Thyroid gland (tissue), 4 donors: ENCODE measurements at regions not wholly inside any gene's neighbourhood (a gene's known extent, or its start where the extent isn't known, plus 50 kb on each side); places are given as distances from the start of the nearest gene placed in this dataset.

Source experiments
- DNase-seq, 2 donors: peaks; one replicate each; pipeline ENCODE4 v3.0.0-alpha.2; 2019
- H3K27ac ChIP-seq, 3 donors: fragments of 200-600 bp; sonication (generic); 1 replicate in 2 of 3; 2 replicates in 1 of 3; pipeline ENCODE4 v1.5.1; 2016 to 2019; ENCODE audit warnings: mild to moderate bottlenecking in 1 of 3, moderate library complexity in 1 of 3
- H3K27me3 ChIP-seq: fragments of 200-600 bp; sonication (generic); one replicate; pipeline ENCODE4 v1.5.1; 2019
- H3K36me3 ChIP-seq, 2 donors: fragments of 200-600 bp; sonication (generic); one replicate each; pipeline ENCODE4 v1.5.1; 2016 to 2019
- H3K4me1 ChIP-seq, 2 donors: fragments of 200-600 bp; sonication (generic); one replicate each; pipeline ENCODE4 v1.5.1; 2017 to 2019
- H3K4me3 ChIP-seq, 3 donors: fragments of 200-600 bp; sonication (generic); replicated peaks in 1 of 3; 1 replicate in 2 of 3; 2 replicates in 1 of 3; pipeline ENCODE4 v1.5.1; 2016; ENCODE audit warnings: mild to moderate bottlenecking in 1 of 3
- H3K9me3 ChIP-seq: fragments of 200-600 bp; sonication (generic); one replicate; pipeline ENCODE4 v1.5.1; 2017
- CTCF ChIP-seq, 6 experiments: fragments of 200-600 bp in 3 of 6; fragments of 450-650 bp in 3 of 6; sonication (generic) in 3 of 6; IDR thresholded peaks; one replicate each; pipeline ENCODE4 v1.5.1; 2016 to 2019; ENCODE audit warnings: antibody characterized with exemption in 6 of 6, mild to moderate bottlenecking in 2 of 6, inconsistent platforms in 1 of 6, moderate library complexity in 1 of 6
- POLR2A ChIP-seq, 2 donors: fragments of 450-650 bp; IDR thresholded peaks; one replicate each; pipeline ENCODE4 v1.6.1; 2017; ENCODE audit warnings: antibody characterized with exemption in 2 of 2, mild to moderate bottlenecking in 2 of 2, moderate library complexity in 1 of 2
- WGBS, 2 donors: methylation state at CpG; one replicate each; pipeline ENCODE4 v1.1.5; 2017; 5-methylcytosine and 5-hydroxymethylcytosine counted together
- intact Hi-C: fragments of 100-400 bp; cut with DNase I; formaldehyde crosslinking; loops from one replicate; pipeline ENCODE4 v1.15.1; 2023

DNA sequence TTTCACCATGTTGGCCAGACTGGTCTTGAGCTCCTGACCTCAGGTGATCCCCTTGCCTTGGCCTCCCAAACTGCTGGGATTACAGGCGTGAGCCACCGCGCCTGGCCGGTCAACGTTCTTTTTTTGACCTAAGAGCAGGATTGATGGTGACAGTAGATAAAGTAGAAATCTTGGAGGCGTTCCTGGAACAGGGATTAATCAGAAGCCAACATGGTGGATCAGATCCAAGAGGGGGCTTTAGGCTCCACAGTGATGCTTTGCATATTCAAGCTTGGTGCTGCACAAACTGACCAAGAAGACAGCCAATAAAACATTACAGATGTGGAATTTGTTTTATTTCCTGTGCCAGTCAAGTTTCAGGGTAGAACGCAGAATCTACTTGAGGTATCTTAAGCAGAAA is 271.2 kb downstream of the FGF9 start:
- H3K4me3 ChIP-seq: no peak overlapping the region
- H3K27me3 ChIP-seq: no peaks in the 10 kb centered on the region
- TF ChIP-seq POLR2A (IDR thresholded peaks at IDR 0.05) (no peak), CTCF (IDR thresholded peaks at IDR 0.05) (no peak)
- H3K36me3 ChIP-seq: no peaks in the 10 kb centered on the region
- H3K27ac ChIP-seq: no peak overlapping the region
- 92 to 94% methylated on average over 7 of the region's 7 CpGs for WGBS, 2 donors
- DNase-seq: no peak
- no peaks in the 10 kb centered on the region for H3K4me1 ChIP-seq
- intact Hi-C loops: no loop called here
- no peaks in the 10 kb centered on the region for H3K9me3 ChIP-seq

- no peaks in the 10 kb centered on the region for H3K4me1 ChIP-seq
- TF ChIP-seq CTCF (IDR thresholded peaks at IDR 0.05): no peak
- TF ChIP-seq POLR2A (IDR thresholded peaks at IDR 0.05): no peak
- no peak overlapping the region for H3K4me3 ChIP-seq
- no peaks in the 10 kb centered on the region for H3K9me3 ChIP-seq
- no peaks in the 10 kb centered on the region for H3K27me3 ChIP-seq
- intact Hi-C loops: no loop called here
- no peak overlapping the region for H3K27ac ChIP-seq
- H3K36me3 ChIP-seq: no peaks in the 10 kb centered on the region
- DNase-seq: no peak
Observed at GRCh38 chr13:21944610-21945009, 273.7 kb downstream of the FGF9 start.

DNA sequence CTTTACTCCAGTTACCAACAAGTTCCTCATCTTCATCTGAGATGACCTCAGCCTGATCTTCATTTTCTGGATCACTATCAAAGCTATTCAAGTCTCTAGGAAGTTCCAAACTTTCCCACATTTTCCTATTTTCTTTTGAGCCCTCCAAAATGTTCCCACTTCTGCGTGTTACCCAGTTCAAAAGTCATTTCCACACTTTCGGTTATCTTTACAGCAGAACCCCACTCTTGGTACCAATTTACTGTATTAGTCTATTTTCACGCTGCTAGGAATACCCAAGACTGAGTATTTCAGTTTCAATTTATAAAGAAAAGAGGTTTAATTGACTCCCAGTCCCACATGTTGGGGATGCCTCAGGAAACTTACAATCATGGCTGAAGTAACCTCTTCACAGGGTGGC is 274.3 kb downstream of the FGF9 start:
- no peak for TF ChIP-seq POLR2A (IDR thresholded peaks at IDR 0.05)
- TF ChIP-seq CTCF (IDR thresholded peaks at IDR 0.05): no peak
- Histone ChIP-seq H3K27ac (no peak overlapping the region), H3K4me1 (no peaks in the 10 kb centered on the region), H3K36me3 (no peaks in the 10 kb centered on the region), H3K4me3 (no peak overlapping the region), H3K9me3 (no peaks in the 10 kb centered on the region), H3K27me3 (no peaks in the 10 kb centered on the region)
- no peak for DNase-seq
- intact Hi-C loops: no loop called here
- WGBS, 2 donors: 89 to 90% methylated on average over 3 of the region's 3 CpGs

GRCh38 chr13:21946964-21947363 is 276.1 kb downstream of the FGF9 start:
- intact Hi-C loops: no loop called here
- DNase-seq: no peak
- no peaks in the 10 kb centered on the region for H3K36me3 ChIP-seq
- no peak overlapping the region for H3K4me3 ChIP-seq
- WGBS, 2 donors: 87 to 96% methylated on average over 4 to 6 of the region's 6 CpGs
- H3K27me3 ChIP-seq: no peaks in the 10 kb centered on the region
- TF ChIP-seq POLR2A (IDR thresholded peaks at IDR 0.05): no peak
- TF ChIP-seq CTCF (IDR thresholded peaks at IDR 0.05): no peak
- H3K4me1 ChIP-seq: no peaks in the 10 kb centered on the region
- H3K9me3 ChIP-seq: no peaks in the 10 kb centered on the region
- H3K27ac ChIP-seq: no peak overlapping the region

DNA sequence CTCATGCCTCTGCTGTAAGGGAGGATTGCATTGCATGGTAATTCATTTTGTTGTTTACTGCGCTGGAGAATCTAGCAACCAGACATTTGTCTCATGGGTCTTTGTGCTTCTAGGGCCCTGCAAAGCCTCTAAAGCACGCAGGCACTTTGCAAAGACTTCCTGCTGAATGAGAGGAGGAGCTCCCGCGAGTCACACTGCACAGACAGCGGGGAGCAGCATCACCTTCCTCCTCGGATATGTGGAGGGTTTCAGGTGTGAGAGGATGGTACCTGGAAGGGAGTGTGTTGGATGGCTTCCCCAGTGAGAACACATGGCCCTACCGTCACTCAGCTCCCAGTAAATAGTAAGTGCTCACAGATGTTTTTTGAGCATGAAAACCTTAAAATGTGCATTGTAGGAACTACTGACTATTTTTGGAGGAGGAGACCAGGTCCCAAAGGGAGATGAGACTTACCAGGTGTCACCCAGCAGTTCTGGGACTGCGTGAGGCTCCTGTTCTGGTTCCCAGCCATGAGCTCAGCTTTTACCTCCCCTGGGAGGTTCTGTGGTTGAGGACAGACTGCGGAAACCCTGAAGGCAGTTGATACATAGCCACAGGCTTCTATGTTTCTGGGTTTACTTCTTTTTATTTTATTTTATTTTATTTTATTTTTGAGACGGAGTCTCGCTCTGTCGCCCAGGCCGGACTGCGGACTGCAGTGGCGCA is 278.0 kb downstream of the FGF9 start:
- WGBS, 2 donors: 71 to 86% methylated on average over 6 to 15 of the region's 15 CpGs
- intact Hi-C loops: no loop called here
- Histone ChIP-seq H3K27me3 (no peaks in the 10 kb centered on the region), H3K4me1 (no peaks in the 10 kb centered on the region), H3K9me3 (no peaks in the 10 kb centered on the region), H3K36me3 (no peaks in the 10 kb centered on the region), H3K4me3 (no peak overlapping the region), H3K27ac (no peak overlapping the region)
- TF ChIP-seq CTCF (IDR thresholded peaks at IDR 0.05): no peak
- no peak for TF ChIP-seq POLR2A (IDR thresholded peaks at IDR 0.05)
- no peak for DNase-seq
